TTC549 (cell line): ENCODE measurements at regions not wholly inside any gene's neighbourhood (a gene's known extent, or its start where the extent isn't known, plus 50 kb on each side); places are given as distances from the start of the nearest gene placed in this dataset.
"Not testable (repeated sequence)": the region's sequence is repeated elsewhere in the genome, so short reads cannot be mapped to it uniquely, and the experiment has no call there.

Experiments used
- FAIRE-seq: peaks from 2 replicates; lab custom pipeline; 2012; peaks lifted over from hg19 to GRCh38; lab: Jason Lieb, UNC

DNA sequence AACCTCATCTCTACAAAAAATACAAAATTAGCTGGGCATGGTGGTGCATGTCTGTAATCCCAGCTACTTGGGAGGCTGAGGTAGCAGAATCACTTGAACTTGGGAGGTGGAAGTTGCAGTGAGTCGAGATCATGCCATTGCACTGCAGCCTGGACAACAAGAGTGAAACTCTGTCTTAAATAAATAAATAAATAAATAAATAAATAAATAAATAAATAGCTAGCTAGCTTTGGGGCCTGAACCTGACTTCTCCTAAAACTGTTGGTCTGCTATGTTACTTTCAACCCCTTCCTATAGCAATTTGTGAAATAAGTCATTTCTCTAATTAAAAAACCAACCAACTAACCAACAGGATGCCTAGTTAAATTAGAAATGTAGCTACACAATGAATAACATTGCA lies 101.0 kb upstream of the KCNG1 start:
- not testable (repeated sequence) for FAIRE-seq

DNA sequence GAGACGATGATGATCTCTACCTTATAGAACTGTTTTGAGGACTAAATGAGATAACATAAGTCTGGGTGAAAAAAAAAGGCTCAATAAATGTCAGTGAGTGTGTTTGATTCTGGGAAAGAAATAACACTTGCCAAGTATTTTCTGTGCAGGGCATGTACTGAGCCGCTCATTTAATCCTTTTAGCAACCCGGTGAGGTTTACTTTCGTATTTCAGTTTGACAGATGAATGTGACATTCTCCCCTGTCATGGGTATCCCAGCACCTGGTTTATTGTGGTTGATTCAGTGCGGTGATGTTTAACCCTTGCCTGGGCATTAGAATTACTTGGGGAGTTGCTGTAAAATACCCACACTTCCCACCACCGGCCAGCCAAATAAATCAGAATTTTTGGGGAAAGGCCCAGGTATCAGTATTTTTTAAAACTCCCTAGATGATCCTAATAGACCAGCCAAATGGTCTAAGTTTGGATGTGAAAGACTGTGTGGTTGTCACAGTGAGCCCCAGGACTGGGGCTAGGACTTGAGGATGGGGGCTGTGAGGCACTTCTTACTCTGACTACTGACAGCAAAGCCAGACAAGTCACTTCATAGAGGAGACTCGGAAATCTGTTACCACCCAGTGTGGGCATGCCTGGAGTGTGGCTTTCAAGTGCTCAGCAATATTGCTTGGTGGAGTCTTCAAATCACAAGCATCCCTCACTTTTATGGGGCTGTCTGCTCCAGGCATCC lies 100.2 kb upstream of the KCNG1 start:
- no peak for FAIRE-seq

DNA sequence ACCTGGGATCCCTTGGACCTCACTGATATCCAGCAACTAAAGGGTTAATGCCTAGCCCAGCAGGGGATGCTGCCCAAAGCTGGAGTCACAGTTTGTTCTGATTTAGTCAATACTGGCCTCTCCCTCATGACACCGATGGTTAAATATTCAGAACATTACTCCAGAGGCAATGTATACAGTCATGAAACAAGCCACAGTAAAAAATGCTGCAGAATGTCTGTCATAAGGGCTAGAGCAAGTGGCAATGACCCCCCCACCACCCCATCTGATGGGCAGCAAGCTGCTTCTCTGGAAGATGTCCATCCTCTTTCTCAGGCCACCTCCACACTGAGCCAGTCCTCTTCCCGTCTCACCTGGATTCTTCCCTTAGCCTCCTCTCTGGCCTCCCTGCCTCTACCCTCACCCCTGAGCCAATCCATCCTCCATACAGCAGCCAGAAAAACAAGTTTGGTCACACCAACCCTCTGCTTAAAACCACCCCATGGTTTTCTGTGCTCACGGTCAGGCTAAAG lies 99.0 kb upstream of the KCNG1 start:
- FAIRE-seq = no peak

DNA sequence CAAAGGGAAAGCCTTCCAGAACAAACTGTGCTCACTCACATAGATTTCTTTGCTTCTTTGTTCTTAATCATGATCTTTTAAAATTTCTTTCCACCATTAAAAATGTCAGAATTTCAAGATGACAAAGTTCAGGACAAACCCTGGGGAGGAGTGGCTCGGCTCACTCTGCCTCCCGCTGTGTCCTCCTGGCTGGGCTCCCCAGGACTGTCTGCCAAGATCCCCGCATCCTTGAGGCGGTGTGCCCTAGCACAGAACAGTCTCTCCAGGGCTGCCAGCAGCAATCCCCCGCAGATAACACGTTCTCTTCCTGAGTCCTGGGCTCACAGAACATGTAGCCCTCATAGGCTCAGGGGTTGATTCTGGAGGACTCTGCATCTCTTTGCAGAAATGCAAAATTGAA lies 98.4 kb upstream of the KCNG1 start:
- FAIRE-seq = no peak

DNA sequence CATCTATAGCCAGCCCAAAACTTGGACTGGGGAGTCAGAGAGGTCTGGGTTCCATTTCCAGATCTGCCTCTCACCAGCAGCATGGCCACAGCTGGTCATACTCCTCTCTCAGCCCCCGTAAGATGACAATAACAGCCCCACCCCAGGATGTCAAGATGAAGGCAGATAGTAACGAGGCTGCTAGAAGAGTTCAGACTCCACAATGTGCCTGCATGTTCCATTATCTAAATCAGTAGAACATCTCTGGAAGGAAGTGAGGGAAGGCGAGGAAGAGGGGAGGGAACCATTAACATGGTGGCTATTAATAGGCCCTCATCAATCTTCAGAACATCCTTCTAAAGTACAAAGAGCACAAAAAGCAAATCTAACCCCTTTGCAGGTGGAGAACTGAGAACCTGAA lies 98.0 kb upstream of the KCNG1 start:
- no peak for FAIRE-seq

DNA sequence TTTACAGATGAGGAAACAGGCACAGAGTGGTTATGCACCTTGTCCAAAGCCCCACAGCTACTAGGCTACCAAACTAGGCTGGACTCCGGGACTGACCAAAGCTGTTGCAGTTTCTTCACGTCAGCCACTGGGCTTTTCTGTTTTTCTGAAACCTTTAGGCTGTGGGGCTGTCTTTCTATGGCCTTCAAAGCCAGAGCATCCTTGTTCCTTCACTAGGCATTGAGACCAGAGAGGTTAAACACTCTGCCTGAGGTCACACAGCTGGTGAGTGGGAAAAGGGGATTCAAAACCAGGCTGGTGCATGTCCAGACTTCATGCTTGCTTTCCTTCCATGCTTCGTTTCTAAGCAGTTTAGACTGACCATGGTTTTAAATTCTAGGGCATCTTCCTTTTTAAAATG lies 97.5 kb upstream of the KCNG1 start:
- no peak for FAIRE-seq

DNA sequence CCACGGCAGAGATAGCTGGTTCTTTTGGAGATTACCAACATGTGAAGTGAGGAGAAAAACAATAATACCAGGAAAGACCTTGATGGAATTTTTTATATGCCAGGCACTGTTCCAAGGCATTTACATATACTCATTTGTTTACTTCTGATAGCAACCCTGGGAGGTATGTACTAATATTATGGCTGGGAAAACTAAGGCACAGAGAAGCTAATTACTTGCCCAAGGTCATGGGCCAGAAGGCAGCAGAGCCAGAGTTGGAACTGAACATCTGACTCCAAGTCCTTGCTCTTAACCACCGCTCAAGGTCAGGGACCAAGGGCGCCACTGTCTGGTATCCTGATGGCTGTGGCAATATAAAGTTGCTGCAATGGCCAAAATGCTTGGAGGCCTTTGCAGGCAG lies 97.0 kb upstream of the KCNG1 start:
- FAIRE-seq = no peak

DNA sequence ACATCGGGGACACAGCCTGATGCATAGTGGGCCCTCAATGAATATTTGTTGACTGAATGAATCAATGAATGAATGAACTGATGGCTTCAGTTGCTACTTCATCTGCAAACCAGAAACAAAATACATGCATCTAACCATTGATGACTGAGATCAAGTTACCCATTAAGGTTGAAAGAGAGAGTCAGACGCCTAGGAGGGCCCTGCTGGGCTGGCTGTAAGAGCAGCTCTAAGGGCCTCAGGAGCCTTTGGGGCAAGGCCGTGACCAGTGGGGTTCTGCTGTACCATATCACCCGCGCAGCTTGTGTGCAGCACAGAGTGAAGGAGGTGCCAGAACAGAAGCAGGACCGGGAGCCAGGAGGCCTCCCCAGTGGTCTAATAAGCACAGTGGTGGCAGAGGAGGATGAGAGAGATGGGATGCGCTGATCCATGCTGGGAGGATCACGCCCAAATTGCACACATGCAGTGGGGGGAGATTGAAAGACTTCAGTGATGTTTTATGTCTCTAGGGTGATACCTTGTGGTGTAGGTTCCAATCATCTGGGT lies 96.1 kb upstream of the KCNG1 start:
- no peak for FAIRE-seq

DNA sequence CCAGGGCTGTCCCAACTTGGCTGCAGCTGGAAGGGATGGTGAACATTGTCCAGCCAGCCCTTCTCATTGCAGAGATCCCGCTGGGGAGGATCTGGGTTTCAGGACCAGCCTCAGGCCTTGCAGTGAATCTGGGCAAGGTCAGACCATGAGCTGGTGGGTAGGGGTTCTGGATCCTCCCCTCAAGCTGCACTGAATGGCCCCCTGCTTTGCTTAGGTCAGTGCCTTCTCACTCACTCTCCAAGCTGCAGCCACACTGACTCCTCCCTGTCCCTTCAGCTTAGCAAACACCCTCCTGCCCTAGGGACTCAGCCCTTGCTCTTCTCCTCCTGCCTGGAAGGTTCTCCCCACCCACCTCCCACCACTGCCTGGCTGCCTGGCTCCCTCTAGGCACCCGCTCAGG lies 95.3 kb upstream of the KCNG1 start:
- no peak for FAIRE-seq

DNA sequence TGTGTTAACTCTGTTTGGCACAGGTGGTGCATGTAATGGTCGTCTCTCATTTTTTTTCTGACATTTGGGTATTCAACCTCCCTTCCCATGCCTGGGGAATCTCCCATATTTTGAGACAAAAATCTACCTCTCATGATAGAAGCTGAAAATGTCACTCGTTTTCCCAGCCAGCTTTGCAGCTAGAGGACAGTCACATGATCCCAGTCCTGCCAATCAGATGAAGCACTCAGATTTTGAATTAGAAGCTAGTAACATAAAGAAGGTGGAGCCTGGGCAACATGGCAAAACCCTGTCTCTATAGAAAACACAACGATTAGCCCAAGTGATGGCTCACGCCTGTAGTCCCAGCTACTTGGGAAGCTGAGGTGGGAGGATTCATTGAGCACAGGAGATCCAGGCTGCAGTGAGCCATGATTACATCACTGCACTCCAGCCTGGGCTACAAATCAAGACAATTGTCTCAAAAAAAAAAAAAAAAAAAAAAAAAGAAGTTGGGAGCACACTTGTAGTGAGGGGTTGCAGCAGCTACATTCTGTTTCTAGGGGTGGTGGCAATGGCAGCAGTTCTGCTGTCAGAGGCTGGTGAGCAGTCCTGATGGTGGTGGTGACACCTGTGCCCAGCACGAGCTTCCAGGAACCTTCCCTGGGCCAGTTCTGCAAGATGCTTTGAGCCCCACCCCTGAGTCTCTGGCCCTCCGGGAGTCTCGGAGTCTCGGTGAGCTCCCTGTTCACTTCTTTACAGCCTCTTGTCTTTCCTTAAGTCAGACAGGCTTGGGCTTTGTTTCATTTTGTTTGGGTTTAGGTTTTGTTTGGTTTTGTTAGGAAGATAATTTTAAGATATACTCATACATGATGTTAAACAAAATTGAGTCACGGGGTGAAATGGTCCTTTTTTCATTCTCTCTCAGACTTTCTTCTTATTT lies 94.1 kb upstream of the KCNG1 start:
- no peak for FAIRE-seq

DNA sequence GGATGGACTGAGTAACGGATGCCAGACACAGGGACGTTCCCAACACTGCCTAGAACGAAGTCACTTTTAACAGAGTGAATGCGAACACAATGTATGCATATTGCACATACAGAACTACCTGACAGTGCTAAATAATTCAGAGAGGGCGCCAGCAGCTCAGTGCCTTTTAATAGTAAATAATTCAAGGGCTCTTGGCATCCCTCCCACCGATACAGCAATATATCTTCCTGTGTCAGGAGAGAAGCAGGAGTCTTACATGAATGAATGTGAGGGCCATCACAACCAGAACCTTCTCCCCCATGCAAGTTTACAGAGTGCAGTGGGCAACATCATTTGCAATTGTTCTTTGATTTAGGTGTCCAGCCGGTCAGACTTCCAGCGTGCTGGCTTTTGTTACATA lies 88.4 kb upstream of the KCNG1 start:
- no peak for FAIRE-seq

DNA sequence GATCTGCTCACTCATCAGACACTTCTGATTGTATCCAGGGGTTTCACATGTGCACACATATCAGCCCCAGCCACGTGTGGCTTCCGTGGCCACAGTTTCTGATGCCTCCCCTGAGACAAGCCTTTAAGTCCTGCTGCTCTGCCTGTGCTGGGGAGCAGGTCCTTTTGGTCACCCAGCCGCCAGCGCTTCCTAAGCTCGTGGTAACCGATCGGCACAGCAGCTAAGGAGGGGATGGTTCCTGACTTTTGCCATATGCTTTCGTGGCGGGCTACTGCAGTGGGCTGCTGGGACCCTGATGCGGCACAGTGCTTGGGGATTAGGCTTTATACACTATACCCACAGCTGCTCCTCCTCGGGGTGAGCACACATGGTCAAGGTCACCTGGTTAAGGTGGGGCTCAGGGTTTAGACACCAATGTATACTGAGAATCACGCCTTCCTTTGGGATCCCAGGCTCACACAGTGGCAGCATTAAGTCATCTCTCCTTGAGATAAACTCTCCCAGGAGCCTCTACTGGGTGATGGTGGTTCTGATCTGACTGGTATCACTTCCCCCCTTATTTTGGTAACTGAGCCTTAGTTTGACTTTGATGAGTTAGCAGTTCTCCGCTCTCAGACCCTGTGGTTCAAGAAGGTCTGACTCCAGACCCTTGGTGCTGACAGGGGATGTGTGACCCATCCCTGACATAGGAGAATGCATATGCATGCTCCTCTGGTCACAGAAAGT lies 85.9 kb upstream of the KCNG1 start:
- FAIRE-seq = no peak

DNA sequence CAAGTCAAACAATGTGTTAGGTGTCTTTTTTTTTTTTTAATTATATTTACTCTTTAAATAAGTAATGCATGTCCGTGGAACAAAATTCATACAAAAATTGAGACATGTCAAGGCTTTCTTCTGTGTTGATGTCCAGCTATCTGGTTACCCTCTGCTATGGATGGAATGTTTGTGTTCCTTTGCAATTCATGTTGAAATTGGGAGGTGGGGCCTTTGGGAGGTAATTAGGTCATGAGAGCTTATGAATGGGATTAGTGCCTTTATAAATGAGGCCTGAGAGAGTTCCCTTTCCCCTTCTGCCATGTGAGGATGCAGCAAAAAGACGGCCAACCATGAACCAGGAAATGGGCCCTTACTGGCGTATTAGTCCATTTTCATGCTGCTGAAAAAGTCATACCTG lies 83.1 kb upstream of the KCNG1 start:
- no peak for FAIRE-seq

DNA sequence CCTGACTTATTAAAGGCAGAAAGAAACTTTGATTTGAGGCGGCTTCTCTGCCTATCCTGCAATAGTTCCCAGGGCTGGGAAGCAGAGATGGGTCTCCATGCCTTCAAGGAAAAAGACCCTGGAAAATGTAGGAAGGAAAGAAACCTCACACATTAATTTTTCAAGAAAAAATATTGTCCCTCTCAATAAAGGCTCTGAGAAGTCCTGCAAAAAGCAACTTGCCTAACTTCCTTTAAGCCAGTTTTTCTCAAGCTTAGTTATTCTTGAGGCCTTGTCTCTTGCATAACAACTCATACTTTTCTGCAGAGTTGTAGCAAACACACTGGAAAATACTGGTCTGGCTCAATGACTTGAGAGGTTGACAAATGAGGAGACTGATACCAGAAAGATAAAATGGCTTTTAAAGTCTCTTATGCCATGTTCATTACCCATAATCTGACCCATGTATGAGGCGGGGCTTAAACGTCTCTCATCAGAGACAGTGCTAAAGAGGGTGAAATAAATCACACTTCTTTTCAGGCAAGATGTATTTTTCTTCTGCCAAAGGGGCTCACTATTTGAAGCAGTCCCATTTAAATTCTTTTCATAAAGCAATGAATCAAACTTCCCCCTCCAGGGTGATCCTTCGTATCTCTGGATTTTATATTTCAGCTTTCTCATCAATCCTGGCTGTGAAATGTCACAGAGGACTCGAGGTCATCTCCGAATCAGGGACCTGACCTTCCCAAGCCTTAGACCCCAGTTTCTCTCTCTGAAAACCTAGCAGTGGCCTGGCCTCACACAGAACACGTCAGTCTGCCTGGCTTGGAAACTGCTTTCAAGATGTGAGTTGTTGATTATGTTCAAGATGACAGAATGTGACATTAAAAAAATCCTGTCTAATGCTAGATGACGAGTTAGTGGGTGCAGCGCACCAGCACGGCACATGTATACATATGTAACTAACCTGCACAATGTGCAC lies 82.3 kb upstream of the KCNG1 start:
- no peak for FAIRE-seq

DNA sequence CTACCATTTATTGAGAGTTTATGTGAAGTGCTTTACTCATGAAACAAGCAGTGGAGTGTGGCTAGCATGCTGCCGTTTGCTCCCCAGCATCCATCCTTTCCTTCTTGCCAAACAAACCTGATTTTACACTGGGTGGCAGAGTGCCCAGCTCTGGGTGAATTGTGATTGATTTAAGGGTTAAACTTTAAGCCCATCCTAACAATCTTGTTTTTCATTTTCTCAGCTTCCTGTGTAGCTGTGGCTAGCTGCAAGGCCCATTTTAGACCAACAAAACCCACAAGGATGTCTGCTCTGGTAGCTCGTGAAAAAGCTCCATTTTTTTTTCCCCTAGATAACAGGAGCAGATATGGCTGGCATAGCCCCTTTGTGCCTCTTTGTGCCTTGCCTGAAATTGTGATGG lies 77.7 kb upstream of the KCNG1 start:
- FAIRE-seq = no peak

DNA sequence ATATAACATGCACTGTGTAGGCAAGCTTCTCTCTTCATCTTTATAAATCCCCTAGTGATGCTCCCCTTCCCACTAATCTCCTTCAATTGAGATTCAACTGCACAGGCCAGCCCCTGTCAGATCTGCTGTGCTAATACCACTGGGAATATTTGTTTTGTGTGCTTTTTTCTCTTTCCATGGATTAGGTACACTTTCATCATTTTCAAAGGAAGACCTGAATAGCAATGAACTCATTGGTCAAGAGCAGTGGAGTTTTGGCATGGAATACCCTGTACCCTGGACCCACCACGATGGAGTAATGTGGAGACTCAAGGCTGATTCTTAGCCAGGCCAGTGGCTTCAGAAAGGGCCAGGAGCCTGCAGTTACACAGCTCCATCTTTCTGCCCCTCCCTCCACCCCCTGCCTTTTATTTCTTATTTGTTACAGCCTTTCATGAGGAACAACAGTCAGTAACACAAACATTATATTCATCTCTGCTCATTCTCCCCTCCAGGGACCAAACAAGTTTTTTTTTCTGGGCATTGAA lies 75.4 kb upstream of the KCNG1 start:
- no peak for FAIRE-seq

DNA sequence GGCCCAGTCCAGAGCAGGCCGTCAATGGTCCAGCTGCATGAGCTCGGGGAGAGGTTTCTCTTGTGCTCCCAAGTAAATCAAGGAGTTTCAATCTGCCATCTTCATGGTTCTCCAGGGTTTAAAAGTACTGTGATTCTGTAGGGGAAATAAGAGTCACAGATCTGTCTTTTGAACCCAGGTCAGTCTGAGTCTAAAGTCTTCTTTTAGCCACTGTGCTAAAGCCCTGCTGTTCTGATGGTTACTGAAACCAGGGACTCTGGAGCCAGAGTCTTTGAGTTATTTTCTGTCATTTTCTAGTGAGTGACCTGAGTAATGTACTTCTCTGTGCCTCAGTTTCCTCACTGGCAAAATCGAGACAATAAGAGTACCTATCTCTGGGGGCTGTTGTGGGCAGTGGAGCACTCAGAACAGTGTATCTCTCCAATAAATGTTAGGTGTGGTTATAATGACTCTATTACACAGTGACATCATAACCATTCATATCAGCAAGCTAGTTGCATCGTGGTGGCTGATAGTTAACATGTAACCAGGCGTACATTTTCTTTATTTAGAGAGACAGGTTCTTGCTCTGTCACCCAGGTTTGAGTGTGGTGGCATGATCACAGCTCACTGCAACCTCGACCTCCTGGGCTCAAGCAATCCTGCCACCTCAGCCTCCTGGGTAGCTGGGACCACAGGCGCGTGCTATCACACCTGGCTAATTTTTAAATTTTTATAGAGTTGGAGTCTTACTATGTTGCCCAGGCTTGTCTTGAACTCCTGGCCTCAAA lies 74.6 kb upstream of the KCNG1 start:
- no peak for FAIRE-seq

DNA sequence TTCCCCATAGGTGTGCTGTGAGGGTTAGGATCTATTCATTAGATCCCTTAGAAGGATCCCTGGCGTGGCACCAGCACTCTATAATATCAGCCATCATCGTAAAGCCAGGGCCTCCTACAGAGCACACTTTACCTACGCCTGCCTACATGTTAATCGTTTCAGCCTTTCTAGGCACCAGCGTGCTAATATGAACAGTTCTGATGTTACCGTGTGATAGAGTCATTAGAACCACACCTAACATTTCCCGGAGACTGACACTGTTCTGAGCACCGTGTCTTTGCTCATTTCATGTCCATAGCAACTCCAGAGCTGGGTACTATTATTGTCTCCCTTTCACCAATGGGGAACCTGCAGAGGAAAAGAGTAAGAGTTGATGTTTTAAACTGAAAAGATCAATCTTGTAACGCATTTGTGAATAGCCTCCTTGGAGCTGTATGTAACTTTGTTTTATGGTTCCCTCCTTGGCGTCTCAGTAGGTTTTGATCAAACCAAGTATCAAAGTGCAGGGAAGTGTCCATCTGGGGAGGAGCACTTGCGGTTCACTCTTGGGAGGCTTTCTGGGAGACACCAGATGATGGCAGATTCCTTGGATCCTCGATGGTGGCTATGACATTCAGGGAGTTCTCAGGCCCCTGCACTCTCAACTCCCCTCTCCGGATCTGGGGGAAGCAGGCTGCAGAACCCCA lies 73.8 kb upstream of the KCNG1 start:
- FAIRE-seq = no peak

DNA sequence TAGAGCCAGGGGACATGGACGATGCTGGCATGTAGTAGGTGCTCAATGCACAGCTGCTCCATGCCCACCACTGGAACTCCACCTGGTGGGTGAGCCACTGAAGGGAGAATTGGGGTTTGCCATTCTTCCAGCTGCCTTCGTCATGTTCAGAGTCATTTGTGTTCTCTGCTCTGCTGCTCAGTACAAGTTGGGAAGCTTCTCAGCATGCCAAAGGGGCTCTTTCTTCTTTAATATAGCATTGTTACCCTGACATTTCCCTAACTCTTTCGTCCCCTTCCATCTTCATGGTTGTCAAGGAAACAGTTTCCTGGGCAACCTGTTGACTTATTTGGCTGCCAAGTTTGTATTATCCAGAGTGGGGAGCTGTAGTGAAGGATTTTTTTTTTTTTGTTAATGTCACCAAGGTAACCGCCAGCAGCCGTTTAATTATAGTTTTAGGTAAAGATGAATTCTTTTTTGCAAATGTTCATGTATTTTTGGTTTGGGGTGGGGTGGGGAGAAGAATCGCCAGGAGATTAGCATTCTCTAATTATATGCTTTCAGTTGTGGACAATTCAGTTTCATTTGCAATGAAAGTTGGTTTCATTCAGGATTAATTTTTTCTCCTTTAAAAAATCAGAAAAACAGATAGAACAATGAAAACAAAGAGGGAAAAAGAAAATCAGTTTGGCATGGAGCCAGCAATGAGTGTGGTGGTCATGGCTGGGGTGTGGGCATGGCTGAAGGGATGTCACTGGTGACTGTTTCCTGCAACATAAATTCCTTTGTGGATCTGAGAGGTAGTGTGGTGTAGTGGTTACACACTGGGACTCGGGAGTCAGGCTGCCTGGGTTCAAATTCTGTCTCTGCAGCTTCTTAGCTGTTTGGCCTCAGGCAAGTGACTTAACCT lies 73.0 kb upstream of the KCNG1 start:
- no peak for FAIRE-seq
